Hepatocyte (in vitro differentiated cells): ENCODE measurements at regions not wholly inside any gene's neighbourhood (a gene's known extent, or its start where the extent isn't known, plus 50 kb on each side); places are given as distances from the start of the nearest gene placed in this dataset.

Experiments
- EZH2 ChIP-seq: fragments of 200-600 bp; sonication (generic); IDR thresholded peaks from 2 replicates; pipeline ENCODE4 v1.6.1; 2016; ENCODE audit warnings: antibody characterized with exemption, mild to moderate bottlenecking, borderline replicate concordance
- EZH2phosphoT487 ChIP-seq: fragments of 200-600 bp; sonication (generic); IDR thresholded peaks from one replicate; pipeline ENCODE4 v1.6.1; 2018; ENCODE audit warnings: antibody characterized with exemption, mild to moderate bottlenecking, low read depth, moderate library complexity; ENCODE audit not compliant: unreplicated experiment, severe bottlenecking
- TF ChIP-seq, protein P1 (sequence below): fragments of 200-600 bp; sonication (generic); IDR thresholded peaks from 2 replicates; pipeline ENCODE4 v1.5.1; 2016; ENCODE audit warnings: antibody characterized with exemption, mild to moderate bottlenecking; ENCODE audit not compliant: poor library complexity

DNA sequence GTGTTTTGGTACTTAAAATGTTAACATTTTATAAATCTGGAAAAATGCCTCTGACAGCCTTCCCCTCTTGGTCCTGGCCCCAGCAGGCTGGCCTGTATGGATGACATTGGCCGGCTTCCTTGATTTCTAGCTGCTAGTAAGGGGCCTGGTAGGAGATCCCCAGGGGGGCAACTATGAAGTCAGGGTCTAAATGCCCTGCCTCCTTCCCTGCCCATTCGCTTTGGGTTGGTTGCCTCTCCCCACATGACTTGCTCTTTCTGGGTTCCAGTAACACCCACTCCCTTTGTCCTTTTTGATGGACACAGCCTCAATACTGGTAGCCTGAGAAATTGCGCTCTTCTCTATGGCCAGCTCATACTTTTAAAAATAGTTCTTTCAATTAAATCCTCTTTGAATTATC is 78.0 kb upstream of the MAD2L1 start:
- TF ChIP-seq, protein P1, sequence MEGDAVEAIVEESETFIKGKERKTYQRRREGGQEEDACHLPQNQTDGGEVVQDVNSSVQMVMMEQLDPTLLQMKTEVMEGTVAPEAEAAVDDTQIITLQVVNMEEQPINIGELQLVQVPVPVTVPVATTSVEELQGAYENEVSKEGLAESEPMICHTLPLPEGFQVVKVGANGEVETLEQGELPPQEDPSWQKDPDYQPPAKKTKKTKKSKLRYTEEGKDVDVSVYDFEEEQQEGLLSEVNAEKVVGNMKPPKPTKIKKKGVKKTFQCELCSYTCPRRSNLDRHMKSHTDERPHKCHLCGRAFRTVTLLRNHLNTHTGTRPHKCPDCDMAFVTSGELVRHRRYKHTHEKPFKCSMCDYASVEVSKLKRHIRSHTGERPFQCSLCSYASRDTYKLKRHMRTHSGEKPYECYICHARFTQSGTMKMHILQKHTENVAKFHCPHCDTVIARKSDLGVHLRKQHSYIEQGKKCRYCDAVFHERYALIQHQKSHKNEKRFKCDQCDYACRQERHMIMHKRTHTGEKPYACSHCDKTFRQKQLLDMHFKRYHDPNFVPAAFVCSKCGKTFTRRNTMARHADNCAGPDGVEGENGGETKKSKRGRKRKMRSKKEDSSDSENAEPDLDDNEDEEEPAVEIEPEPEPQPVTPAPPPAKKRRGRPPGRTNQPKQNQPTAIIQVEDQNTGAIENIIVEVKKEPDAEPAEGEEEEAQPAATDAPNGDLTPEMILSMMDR, result no peak
- no peak for TF ChIP-seq EZH2
- TF ChIP-seq EZH2phosphoT487, result no peak
